Activated T-helper 1 cell treated with anti-CD3 and anti-CD28 coated beads, Interleukin-12 subunit alpha, Interleukin-12 subunit beta, Interleukin-2, Interleukin-4 antibody, amounts not matched to agents 30 ng/mL and 10 ng/mL and 1 ng/mL, durations not matched to agents 14 hours and 24 hours and 36 hours (primary cell): ENCODE measurements at regions not wholly inside any gene's neighbourhood (a gene's known extent, or its start where the extent isn't known, plus 50 kb on each side); places are given as distances from the start of the nearest gene placed in this dataset.

Source experiments
- DNase-seq: peaks from one replicate; pipeline ENCODE4 v3.0.0; 2021; ENCODE audit warnings: low spot score
- H3K27ac Mint-ChIP-seq: one replicate; pipeline ENCODE4 v1.8.0; 2021; ENCODE audit warnings: mild to moderate bottlenecking, mixed read lengths
- H3K27me3 Mint-ChIP-seq: one replicate; pipeline ENCODE4 v1.8.0; 2022; ENCODE audit warnings: mild to moderate bottlenecking, moderate library complexity, mixed read lengths; ENCODE audit not compliant: insufficient read depth
- H3K36me3 Mint-ChIP-seq: one replicate; pipeline ENCODE4 v1.8.0; 2021; ENCODE audit warnings: low read depth, mixed read lengths
- H3K4me1 Mint-ChIP-seq: one replicate; pipeline ENCODE4 v1.8.0; 2021; ENCODE audit warnings: low read depth, mixed read lengths
- H3K4me3 Mint-ChIP-seq: one replicate; pipeline ENCODE4 v1.8.0; 2021; ENCODE audit warnings: mild to moderate bottlenecking, moderate library complexity, mixed read lengths
- H3K9me3 Mint-ChIP-seq: one replicate; pipeline ENCODE4 v1.8.0; 2021; ENCODE audit warnings: mixed read lengths
- intact Hi-C: fragments of 100-400 bp; cut with micrococcal nuclease; formaldehyde crosslinking; loops from one replicate; pipeline ENCODE4 v1.15.1; 2024

- H3K27me3 Mint-ChIP-seq: peaks cover 16% of the 10 kb centered on the region
- H3K4me3 Mint-ChIP-seq: no peak overlapping the region
- H3K27ac Mint-ChIP-seq: no peak overlapping the region
- H3K4me1 Mint-ChIP-seq: peaks cover 7% of the 10 kb centered on the region
- no peak for DNase-seq
- H3K9me3 Mint-ChIP-seq: no peaks in the 10 kb centered on the region
- intact Hi-C loops: no loop called here
- no peaks in the 10 kb centered on the region for H3K36me3 Mint-ChIP-seq
These were observed 338.5 kb downstream of the HACE1 start for GRCh38 chr6:104521176-104521575.

DNA sequence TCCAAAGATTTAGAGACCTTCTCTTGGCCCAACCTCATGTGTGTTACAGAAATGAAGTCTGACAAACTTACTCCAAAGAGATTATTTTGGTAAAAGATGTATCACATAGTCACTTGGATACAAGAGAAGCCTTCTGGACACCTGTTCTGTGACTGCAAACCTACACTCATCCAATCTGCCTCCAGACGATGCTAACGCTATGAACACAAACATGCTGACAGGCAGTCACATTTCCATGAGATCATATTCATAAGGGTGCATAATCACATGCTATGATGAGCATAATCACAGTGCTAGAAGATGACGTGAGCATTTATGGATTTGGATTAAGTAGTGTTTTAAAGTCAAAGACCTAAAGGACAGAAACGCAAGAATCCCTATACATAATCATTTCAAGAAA is 340.2 kb downstream of the HACE1 start:
- no peak overlapping the region for H3K4me3 Mint-ChIP-seq
- H3K4me1 Mint-ChIP-seq: no peaks in the 10 kb centered on the region
- no peaks in the 10 kb centered on the region for H3K36me3 Mint-ChIP-seq
- no peaks in the 10 kb centered on the region for H3K9me3 Mint-ChIP-seq
- intact Hi-C loops: no loop called here
- peaks cover 15% of the 10 kb centered on the region for H3K27me3 Mint-ChIP-seq
- no peak for DNase-seq
- H3K27ac Mint-ChIP-seq: no peak overlapping the region

DNA sequence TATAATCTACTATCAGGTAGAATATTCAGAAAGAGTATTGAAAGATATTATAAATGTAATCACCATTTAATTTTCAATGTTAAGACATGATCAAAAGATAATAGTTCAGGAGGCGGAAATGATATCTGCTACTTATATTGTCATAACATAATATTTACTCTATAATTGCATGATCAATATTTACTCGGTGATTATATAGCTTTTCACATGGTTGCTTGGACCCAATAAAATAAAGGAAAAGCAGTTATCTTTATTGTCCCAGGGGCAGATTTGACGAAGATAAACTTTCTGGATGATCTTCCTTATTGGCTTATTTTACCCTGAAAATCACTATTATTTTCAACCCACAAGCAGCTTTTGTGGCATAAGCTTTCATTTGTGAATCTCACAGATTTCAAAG is 350.4 kb downstream of the HACE1 start:
- H3K4me3 Mint-ChIP-seq: no peak overlapping the region
- H3K4me1 Mint-ChIP-seq: no peaks in the 10 kb centered on the region
- H3K27ac Mint-ChIP-seq: no peak overlapping the region
- H3K27me3 Mint-ChIP-seq: peaks cover 2% of the 10 kb centered on the region
- no peaks in the 10 kb centered on the region for H3K9me3 Mint-ChIP-seq
- H3K36me3 Mint-ChIP-seq: no peaks in the 10 kb centered on the region
- intact Hi-C loops: no loop called here
- DNase-seq: no peak

GRCh38 chr6:104506429-104506828 is 353.3 kb downstream of the HACE1 start:
- Mint-ChIP-seq H3K4me1 (no peaks in the 10 kb centered on the region), H3K4me3 (no peak overlapping the region), H3K36me3 (no peaks in the 10 kb centered on the region), H3K27ac (no peak overlapping the region), H3K9me3 (no peaks in the 10 kb centered on the region), H3K27me3 (peaks cover 2% of the 10 kb centered on the region)
- intact Hi-C loops: no loop called here
- DNase-seq: no peak

DNA sequence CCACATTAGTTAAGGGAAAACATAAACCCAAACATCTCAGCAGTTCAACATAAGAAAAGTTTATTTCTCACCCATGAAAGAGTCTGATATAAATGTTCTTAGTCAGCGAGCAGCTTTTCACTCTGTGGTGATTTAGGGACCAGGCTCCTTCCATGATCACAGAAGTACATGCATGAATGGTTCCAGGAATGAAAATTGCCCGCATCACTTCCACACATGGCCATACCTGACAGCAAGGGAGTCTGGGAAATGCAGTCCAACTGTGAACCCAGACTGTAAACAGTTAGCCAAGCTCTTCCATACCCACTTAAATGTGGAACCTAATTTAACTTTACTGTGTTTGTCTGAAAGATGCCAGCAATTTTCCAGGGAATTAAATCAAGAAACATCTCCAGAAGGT is 353.9 kb downstream of the HACE1 start:
- intact Hi-C loops: no loop called here
- DNase-seq: no peak
- no peaks in the 10 kb centered on the region for H3K36me3 Mint-ChIP-seq
- no peak overlapping the region for H3K4me3 Mint-ChIP-seq
- no peaks in the 10 kb centered on the region for H3K4me1 Mint-ChIP-seq
- no peak overlapping the region for H3K27ac Mint-ChIP-seq
- peaks cover 2% of the 10 kb centered on the region for H3K27me3 Mint-ChIP-seq
- H3K9me3 Mint-ChIP-seq: no peaks in the 10 kb centered on the region

DNA sequence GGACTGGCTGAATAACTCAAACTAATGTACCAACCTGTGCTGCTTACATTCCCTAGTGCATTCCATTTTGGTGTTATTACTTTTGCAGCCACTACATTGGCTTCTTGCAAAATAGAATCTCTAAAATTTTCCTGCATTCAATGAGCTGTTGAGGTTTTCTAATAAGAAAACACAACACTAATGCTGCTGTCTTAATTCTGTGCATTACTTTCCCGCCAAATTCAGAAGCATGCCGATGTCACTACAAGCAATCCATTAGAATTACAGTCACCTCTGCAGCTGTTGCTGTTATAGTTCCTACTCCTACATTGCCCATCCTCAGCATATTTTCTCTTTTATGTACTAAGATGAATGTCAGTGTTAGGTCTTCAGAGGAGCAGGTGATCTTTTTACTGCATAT is 359.5 kb downstream of the HACE1 start:
- H3K9me3 Mint-ChIP-seq: no peaks in the 10 kb centered on the region
- peaks cover 2% of the 10 kb centered on the region for H3K27me3 Mint-ChIP-seq
- intact Hi-C loops: no loop called here
- H3K4me1 Mint-ChIP-seq: no peaks in the 10 kb centered on the region
- no peak for DNase-seq
- H3K36me3 Mint-ChIP-seq: no peaks in the 10 kb centered on the region
- no peak overlapping the region for H3K27ac Mint-ChIP-seq
- H3K4me3 Mint-ChIP-seq: no peak overlapping the region

DNA sequence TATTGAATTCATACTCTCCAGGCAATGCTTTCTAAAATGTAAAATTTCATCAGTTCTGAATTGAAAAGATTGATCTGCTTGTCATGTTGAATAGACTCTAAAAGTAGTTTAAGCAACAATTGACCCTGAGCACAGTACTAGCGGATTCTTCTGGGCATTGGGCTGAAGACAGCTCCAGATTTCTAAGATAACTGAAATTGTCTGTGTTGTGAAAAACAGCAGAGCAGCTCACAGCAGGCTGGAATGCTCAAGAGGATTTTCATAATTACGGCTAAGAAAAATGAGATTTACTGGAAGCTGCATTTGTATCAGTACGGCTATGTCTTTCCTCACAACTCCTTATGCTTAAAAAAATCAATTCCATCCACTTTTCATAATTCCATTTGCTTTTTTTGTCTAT is 373.7 kb downstream of the HACE1 start:
- no peaks in the 10 kb centered on the region for H3K36me3 Mint-ChIP-seq
- no peak for DNase-seq
- no peaks in the 10 kb centered on the region for H3K4me1 Mint-ChIP-seq
- H3K27ac Mint-ChIP-seq: no peak overlapping the region
- peaks cover 3% of the 10 kb centered on the region for H3K27me3 Mint-ChIP-seq
- H3K9me3 Mint-ChIP-seq: no peaks in the 10 kb centered on the region
- no peak overlapping the region for H3K4me3 Mint-ChIP-seq
- intact Hi-C loops: no loop called here

GRCh38 chr6:104484626-104485025 is 375.1 kb downstream of the HACE1 start:
- intact Hi-C loops: no loop called here
- no peaks in the 10 kb centered on the region for H3K9me3 Mint-ChIP-seq
- H3K4me3 Mint-ChIP-seq: no peak overlapping the region
- no peaks in the 10 kb centered on the region for H3K4me1 Mint-ChIP-seq
- no peak overlapping the region for H3K27ac Mint-ChIP-seq
- peaks cover 3% of the 10 kb centered on the region for H3K27me3 Mint-ChIP-seq
- H3K36me3 Mint-ChIP-seq: no peaks in the 10 kb centered on the region
- no peak for DNase-seq

DNA sequence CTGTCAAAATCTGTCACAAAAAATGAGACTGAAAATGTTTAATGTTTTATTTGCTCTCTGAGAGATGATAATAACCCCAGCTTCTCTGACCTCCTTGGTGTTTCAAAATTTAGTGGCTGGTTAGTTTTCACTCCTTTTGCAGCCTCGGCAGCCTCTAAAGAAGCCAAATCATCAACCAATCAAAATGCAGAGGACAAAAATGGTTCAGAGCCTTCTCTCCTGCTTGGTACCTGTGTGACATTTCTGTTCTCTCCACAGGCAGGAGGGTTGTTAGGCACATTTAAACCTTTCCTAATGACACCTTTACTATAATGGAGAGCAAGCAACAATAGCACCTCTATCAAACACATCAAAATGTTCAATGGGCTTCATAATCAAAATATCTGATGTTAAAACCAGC is 375.5 kb downstream of the HACE1 start:
- intact Hi-C loops: no loop called here
- Mint-ChIP-seq H3K9me3 (no peaks in the 10 kb centered on the region), H3K4me3 (no peak overlapping the region), H3K36me3 (no peaks in the 10 kb centered on the region), H3K4me1 (no peaks in the 10 kb centered on the region), H3K27ac (no peak overlapping the region), H3K27me3 (peaks cover 3% of the 10 kb centered on the region)
- no peak for DNase-seq

GRCh38 chr6:104483225-104483834 is 376.4 kb downstream of the HACE1 start:
- Mint-ChIP-seq H3K36me3 (no peaks in the 10 kb centered on the region), H3K27ac (no peak overlapping the region), H3K4me1 (no peaks in the 10 kb centered on the region), H3K4me3 (no peak overlapping the region), H3K9me3 (no peaks in the 10 kb centered on the region), H3K27me3 (peaks cover 3% of the 10 kb centered on the region)
- no peak for DNase-seq
- intact Hi-C loops: no loop called here

- H3K4me1 Mint-ChIP-seq: no peaks in the 10 kb centered on the region
- no peak overlapping the region for H3K27ac Mint-ChIP-seq
- H3K36me3 Mint-ChIP-seq: no peaks in the 10 kb centered on the region
- peaks cover 2% of the 10 kb centered on the region for H3K27me3 Mint-ChIP-seq
- no peaks in the 10 kb centered on the region for H3K9me3 Mint-ChIP-seq
- intact Hi-C loops: no loop called here
- no peak for DNase-seq
- no peak overlapping the region for H3K4me3 Mint-ChIP-seq
These were observed 382.1 kb downstream of the HACE1 start for GRCh38 chr6:104477569-104477968.

DNA sequence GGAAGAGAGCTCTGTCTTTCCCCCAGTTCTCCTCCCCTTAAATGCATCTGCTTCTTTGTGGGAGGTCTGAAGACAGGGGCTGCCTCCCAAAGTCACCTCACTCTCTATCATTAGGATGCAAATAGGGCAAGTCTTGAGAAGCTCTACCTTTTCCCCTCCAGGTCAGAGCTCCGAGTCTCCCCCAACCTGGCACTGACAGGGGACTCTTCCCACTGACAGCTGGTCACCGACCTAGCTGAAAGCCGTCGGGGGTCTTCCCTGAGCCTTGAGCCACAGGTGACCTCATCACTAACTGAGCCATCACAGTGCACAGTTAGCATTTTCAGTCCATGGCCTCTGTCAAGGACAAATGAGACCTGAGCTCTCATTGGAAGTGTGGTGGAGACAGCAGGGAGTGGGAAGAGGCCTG is 386.7 kb downstream of the HACE1 start:
- no peaks in the 10 kb centered on the region for H3K4me1 Mint-ChIP-seq
- no peaks in the 10 kb centered on the region for H3K9me3 Mint-ChIP-seq
- H3K27me3 Mint-ChIP-seq: peaks cover 2% of the 10 kb centered on the region
- H3K4me3 Mint-ChIP-seq: no peak overlapping the region
- no peak overlapping the region for H3K27ac Mint-ChIP-seq
- H3K36me3 Mint-ChIP-seq: no peaks in the 10 kb centered on the region
- intact Hi-C loops: no loop called here
- no peak for DNase-seq

DNA sequence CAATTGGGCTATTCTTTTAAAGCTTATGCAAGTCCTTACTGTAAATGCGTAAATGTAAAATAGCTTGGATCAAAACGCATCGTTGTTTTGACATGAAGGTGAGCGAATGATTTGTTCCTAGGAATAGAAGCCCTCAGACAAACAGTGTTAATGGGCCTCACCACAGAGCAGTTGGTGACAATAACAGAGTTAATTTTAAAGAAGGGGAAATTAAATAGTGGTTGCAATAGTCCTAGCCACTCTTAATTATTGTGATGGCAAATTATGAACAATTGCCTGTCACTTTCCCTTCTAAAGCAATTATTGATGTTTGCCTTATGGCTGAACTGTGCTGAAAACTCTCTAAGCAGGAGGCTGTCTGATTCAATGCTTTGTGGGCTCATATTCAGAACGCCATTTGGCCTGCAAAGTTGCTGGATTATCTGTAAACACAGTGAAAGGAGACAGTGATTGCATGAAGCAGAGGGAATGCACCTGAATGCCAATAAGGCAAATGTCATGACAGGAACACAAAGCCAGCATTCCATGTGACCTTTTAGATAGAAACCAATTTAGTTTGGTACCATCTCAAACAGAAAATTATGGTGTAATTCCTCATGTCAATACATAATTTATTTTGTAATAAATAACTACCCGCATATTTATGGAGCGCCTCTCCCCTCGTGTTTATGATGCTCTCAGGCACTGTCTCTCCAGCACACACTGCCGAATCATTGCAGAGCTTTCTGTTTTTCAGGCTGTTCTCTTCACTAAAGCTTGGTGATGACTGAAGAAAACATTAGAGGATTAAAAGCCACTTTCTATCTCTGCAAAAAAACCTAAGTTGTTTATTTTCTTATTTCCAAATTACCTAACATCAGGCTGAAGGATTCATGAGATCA is 387.5 kb downstream of the HACE1 start:
- Mint-ChIP-seq H3K36me3 (no peaks in the 10 kb centered on the region), H3K27ac (no peak overlapping the region), H3K4me3 (no peak overlapping the region), H3K27me3 (peaks cover 2% of the 10 kb centered on the region), H3K4me1 (no peaks in the 10 kb centered on the region), H3K9me3 (no peaks in the 10 kb centered on the region)
- intact Hi-C loops: no loop called here
- no peak for DNase-seq
